ENCODE measurements at regions not wholly inside any gene's neighbourhood (a gene's known extent, or its start where the extent isn't known, plus 50 kb on each side); places are given as distances from the start of the nearest gene placed in this dataset.

DNA sequence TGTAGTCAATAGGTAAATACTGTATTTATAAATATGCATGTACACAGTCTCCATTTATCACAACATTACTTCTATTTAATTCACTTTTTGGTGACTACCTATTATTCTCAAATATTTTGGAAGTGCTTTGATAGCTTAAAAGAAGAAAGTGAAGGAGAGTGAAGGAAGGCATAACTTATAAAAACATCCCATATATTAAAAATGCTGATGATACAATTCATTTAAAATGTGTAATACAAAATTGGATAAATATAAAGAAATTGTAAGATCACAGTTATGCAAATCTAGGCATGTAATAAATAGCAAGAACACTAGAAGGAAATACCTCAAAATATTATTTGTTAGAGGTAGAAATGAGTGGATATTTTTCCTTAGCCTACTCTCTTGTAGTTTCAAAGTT is 111.6 kb upstream of the ADTRP start:
- dilution Hi-C loops (cut with MboI; ENCODE audit: extremely low pct_ligation_motif_present, low sequenced_read_pairs), result no loop called here
- FAIRE-seq (no peak), DNase-seq (ENCODE audit: low read depth, low spot score) (no peak)
- Histone ChIP-seq H3K9me3 (ENCODE audit: control insufficient read depth, low read depth, low read length) (no peaks in the 10 kb centered on the region), H4K20me1 (ENCODE audit: control insufficient read depth, extremely low read depth, insufficient read depth, low read length) (no peaks in the 10 kb centered on the region), H3K4me3 (ENCODE audit: control insufficient read depth in 2 of 3, extremely low read depth in 1 of 3, insufficient read depth in 2 of 3, low read depth in 1 of 3, low read length in 3 of 3) (no peak overlapping the region), H2AFZ (ENCODE audit: control insufficient read depth, low read length) (no peak overlapping the region), H3K27ac (ENCODE audit: control insufficient read depth, insufficient read depth, low read length) (no peak overlapping the region), H3K36me3 (ENCODE audit: control insufficient read depth in 2 of 2, extremely low read depth in 1 of 2, insufficient read depth in 2 of 2, low read length in 2 of 2) (no peaks in the 10 kb centered on the region), H3K9ac (ENCODE audit: control insufficient read depth, extremely low read depth, insufficient read depth, low read length) (no peak overlapping the region), H3K27me3 (ENCODE audit: control insufficient read depth, extremely low read depth, insufficient read depth, low read length) (no peaks in the 10 kb centered on the region), H3K4me2 (ENCODE audit: control insufficient read depth, extremely low read depth, insufficient read depth, low read depth, low read length) (no peak overlapping the region), H3K9me1 (ENCODE audit: control insufficient read depth, extremely low read depth, insufficient read depth, low read length) (no peaks in the 10 kb centered on the region), H3K79me2 (ENCODE audit: control insufficient read depth, insufficient read depth, low read length) (no peaks in the 10 kb centered on the region), H3K4me1 (ENCODE audit: control insufficient read depth, extremely low read depth, insufficient read depth, low read length) (no peaks in the 10 kb centered on the region)
- TF ChIP-seq EZH2 (IDR thresholded peaks at IDR 0.05; ENCODE audit: low read length), result no peak
- TF ChIP-seq, protein P1, sequence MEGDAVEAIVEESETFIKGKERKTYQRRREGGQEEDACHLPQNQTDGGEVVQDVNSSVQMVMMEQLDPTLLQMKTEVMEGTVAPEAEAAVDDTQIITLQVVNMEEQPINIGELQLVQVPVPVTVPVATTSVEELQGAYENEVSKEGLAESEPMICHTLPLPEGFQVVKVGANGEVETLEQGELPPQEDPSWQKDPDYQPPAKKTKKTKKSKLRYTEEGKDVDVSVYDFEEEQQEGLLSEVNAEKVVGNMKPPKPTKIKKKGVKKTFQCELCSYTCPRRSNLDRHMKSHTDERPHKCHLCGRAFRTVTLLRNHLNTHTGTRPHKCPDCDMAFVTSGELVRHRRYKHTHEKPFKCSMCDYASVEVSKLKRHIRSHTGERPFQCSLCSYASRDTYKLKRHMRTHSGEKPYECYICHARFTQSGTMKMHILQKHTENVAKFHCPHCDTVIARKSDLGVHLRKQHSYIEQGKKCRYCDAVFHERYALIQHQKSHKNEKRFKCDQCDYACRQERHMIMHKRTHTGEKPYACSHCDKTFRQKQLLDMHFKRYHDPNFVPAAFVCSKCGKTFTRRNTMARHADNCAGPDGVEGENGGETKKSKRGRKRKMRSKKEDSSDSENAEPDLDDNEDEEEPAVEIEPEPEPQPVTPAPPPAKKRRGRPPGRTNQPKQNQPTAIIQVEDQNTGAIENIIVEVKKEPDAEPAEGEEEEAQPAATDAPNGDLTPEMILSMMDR (optimal IDR thresholded peaks at IDR 0.05 in 1 of 3, IDR thresholded peaks at IDR 0.05 in 1 of 3, conservative IDR thresholded peaks at IDR 0.05 in 1 of 3; ENCODE audit: extremely low read depth in 1 of 3, insufficient read depth in 2 of 3, low read length in 3 of 3), result no peak

DNA sequence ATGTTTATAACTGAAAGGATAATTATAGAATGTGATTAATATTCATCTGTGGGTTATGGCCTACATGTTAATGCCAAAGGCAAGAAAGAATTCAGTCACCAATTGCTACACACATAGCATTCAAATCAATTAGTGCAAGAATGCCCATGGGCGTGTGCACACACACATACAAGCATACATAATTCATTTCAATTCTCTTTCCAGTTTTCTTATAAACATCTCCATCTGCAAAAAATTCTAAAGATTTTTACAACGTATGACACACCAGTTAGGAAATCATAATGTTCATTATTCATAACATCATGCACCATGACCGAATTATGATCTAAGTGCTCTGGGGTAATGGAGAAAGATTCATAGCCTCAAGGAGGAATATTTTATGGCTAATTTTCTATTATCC is 111.0 kb upstream of the ADTRP start:
- Histone ChIP-seq H3K79me2 (ENCODE audit: control insufficient read depth, insufficient read depth, low read length) (no peaks in the 10 kb centered on the region), H3K9ac (ENCODE audit: control insufficient read depth, extremely low read depth, insufficient read depth, low read length) (no peak overlapping the region), H3K9me3 (ENCODE audit: control insufficient read depth, low read depth, low read length) (no peaks in the 10 kb centered on the region), H3K36me3 (ENCODE audit: control insufficient read depth in 2 of 2, extremely low read depth in 1 of 2, insufficient read depth in 2 of 2, low read length in 2 of 2) (no peaks in the 10 kb centered on the region), H2AFZ (ENCODE audit: control insufficient read depth, low read length) (no peak overlapping the region), H4K20me1 (ENCODE audit: control insufficient read depth, extremely low read depth, insufficient read depth, low read length) (no peaks in the 10 kb centered on the region), H3K4me1 (ENCODE audit: control insufficient read depth, extremely low read depth, insufficient read depth, low read length) (no peaks in the 10 kb centered on the region), H3K4me2 (ENCODE audit: control insufficient read depth, extremely low read depth, insufficient read depth, low read depth, low read length) (no peak overlapping the region), H3K4me3 (ENCODE audit: control insufficient read depth in 2 of 3, extremely low read depth in 1 of 3, insufficient read depth in 2 of 3, low read depth in 1 of 3, low read length in 3 of 3) (no peak overlapping the region), H3K27ac (ENCODE audit: control insufficient read depth, insufficient read depth, low read length) (no peak overlapping the region), H3K27me3 (ENCODE audit: control insufficient read depth, extremely low read depth, insufficient read depth, low read length) (no peaks in the 10 kb centered on the region), H3K9me1 (ENCODE audit: control insufficient read depth, extremely low read depth, insufficient read depth, low read length) (no peaks in the 10 kb centered on the region)
- DNase-seq (ENCODE audit: low read depth, low spot score) (no peak), FAIRE-seq (no peak)
- dilution Hi-C loops (cut with MboI; ENCODE audit: extremely low pct_ligation_motif_present, low sequenced_read_pairs), result no loop called here
- TF ChIP-seq, protein P1 (optimal IDR thresholded peaks at IDR 0.05 in 1 of 3, IDR thresholded peaks at IDR 0.05 in 1 of 3, conservative IDR thresholded peaks at IDR 0.05 in 1 of 3; ENCODE audit: extremely low read depth in 1 of 3, insufficient read depth in 2 of 3, low read length in 3 of 3), result no peak
- TF ChIP-seq EZH2 (IDR thresholded peaks at IDR 0.05; ENCODE audit: low read length), result no peak
